A673 (cell line): ENCODE measurements at regions not wholly inside any gene's neighbourhood (a gene's known extent, or its start where the extent isn't known, plus 50 kb on each side); places are given as distances from the start of the nearest gene placed in this dataset.
"Not testable (repeated sequence)": the region's sequence is repeated elsewhere in the genome, so short reads cannot be mapped to it uniquely, and the experiment has no call there.

Source experiments
- CTCF ChIP-seq: fragments of 300-800, 200-600 bp; sonication (generic); conservative IDR thresholded peaks from 2 replicates; pipeline ENCODE4 v1.5.1; 2017; ENCODE audit warnings: low read depth, mild to moderate bottlenecking, antibody characterized with exemption, low read length, moderate library complexity, mixed read lengths
- EZH2 ChIP-seq: fragments of 200-600 bp; sonication (generic); IDR thresholded peaks from 2 replicates; pipeline ENCODE4 v1.6.1; 2017; ENCODE audit warnings: borderline replicate concordance, low read depth, mild to moderate bottlenecking, mixed read lengths, antibody characterized with exemption, low read length; ENCODE audit not compliant: poor library complexity, severe bottlenecking

- not testable (repeated sequence) for TF ChIP-seq CTCF, EZH2
These were observed 3928.5 kb upstream of the OR11H1 start for GRCh38 chr22:11599456-11599855.
